ENCODE measurements at regions not wholly inside any gene's neighbourhood (a gene's known extent, or its start where the extent isn't known, plus 50 kb on each side); places are given as distances from the start of the nearest gene placed in this dataset.

- no peak for DNase-seq
- intact Hi-C loops (cut with DNase I) = no loop called here
- no peak for TF ChIP-seq POLR2A (IDR thresholded peaks at IDR 0.05)
- no peak for TF ChIP-seq CTCF (IDR thresholded peaks at IDR 0.05)
- Histone ChIP-seq H3K4me3 (no peak overlapping the region), H3K27me3 (peaks cover 4% of the 10 kb centered on the region), H3K27ac (no peak overlapping the region), H3K4me1 (replicated peaks in 1 of 2) (no peaks in the 10 kb centered on the region), H3K9me3 (replicated peaks in 1 of 3) (no peaks in the 10 kb centered on the region), H3K36me3 (replicated peaks in 1 of 2) (no peaks in the 10 kb centered on the region)
- 69 to 82% (median 72%) methylated on average over 4 of the region's 4 CpGs for WGBS, 4 donors
Observed at GRCh38 chr15:95865330-95865739, 465.2 kb upstream of the NR2F2 start.

GRCh38 chr15:95866711-95867440, 463.6 kb upstream of the NR2F2 start:
- intact Hi-C loops (cut with DNase I) = no loop called here
- WGBS, 4 donors = 70 to 81% (median 76%) methylated on average over 8 of the region's 8 CpGs
- no peak overlapping the region for H3K4me3 ChIP-seq
- no peak for TF ChIP-seq POLR2A (IDR thresholded peaks at IDR 0.05)
- no peak for TF ChIP-seq CTCF (IDR thresholded peaks at IDR 0.05)
- DNase-seq = no peak
- peaks cover 4% of the 10 kb centered on the region for H3K27me3 ChIP-seq
- H3K9me3 ChIP-seq (replicated peaks in 1 of 3) = no peaks in the 10 kb centered on the region
- no peaks in the 10 kb centered on the region for H3K36me3 ChIP-seq (replicated peaks in 1 of 2)
- no peak overlapping the region for H3K27ac ChIP-seq
- H3K4me1 ChIP-seq (replicated peaks in 1 of 2) = no peaks in the 10 kb centered on the region

GRCh38 chr15:95868450-95868849, 462.1 kb upstream of the NR2F2 start:
- Histone ChIP-seq H3K36me3 (replicated peaks in 1 of 2) (no peaks in the 10 kb centered on the region), H3K4me3 (no peak overlapping the region), H3K4me1 (replicated peaks in 1 of 2) (no peaks in the 10 kb centered on the region), H3K27ac (no peak overlapping the region), H3K9me3 (replicated peaks in 1 of 3) (no peaks in the 10 kb centered on the region), H3K27me3 (no peaks in the 10 kb centered on the region)
- intact Hi-C loops (cut with DNase I) = no loop called here
- WGBS, 4 donors = 66 to 75% (median 72%) methylated on average over 5 of the region's 5 CpGs
- TF ChIP-seq CTCF (IDR thresholded peaks at IDR 0.05) (no peak), POLR2A (IDR thresholded peaks at IDR 0.05) (no peak)
- no peak for DNase-seq

GRCh38 chr15:95868970-95869369, 461.5 kb upstream of the NR2F2 start:
- Histone ChIP-seq H3K36me3 (replicated peaks in 1 of 2) (no peaks in the 10 kb centered on the region), H3K27me3 (no peaks in the 10 kb centered on the region), H3K9me3 (replicated peaks in 1 of 3) (no peaks in the 10 kb centered on the region), H3K4me1 (replicated peaks in 1 of 2) (no peaks in the 10 kb centered on the region), H3K27ac (no peak overlapping the region), H3K4me3 (no peak overlapping the region)
- intact Hi-C loops (cut with DNase I) = no loop called here
- TF ChIP-seq CTCF (IDR thresholded peaks at IDR 0.05) = no peak
- TF ChIP-seq POLR2A (IDR thresholded peaks at IDR 0.05) = no peak
- no peak for DNase-seq
- WGBS, 4 donors = 82 to 83% (median 82%) methylated on average over 13 of the region's 13 CpGs
